Activated CD8-positive, alpha-beta T cell treated with anti-CD3 and anti-CD28 coated beads, Interleukin-2, amount 10 ng/mL, durations not matched to agents 7 days and 5 days (primary cell): ENCODE measurements at regions not wholly inside any gene's neighbourhood (a gene's known extent, or its start where the extent isn't known, plus 50 kb on each side); places are given as distances from the start of the nearest gene placed in this dataset.

ENCODE experiments used
- ATAC-seq: fragments of 150-1000 bp; cut with Tn5 transposase; one replicate; pipeline ENCODE4 v1.10.0; 2021; ENCODE audit warnings: moderate library complexity
- CTCF ChIA-PET: fragments of 350-600 bp; sonication (Branson Sonifier 250); formaldehyde crosslinking; loops from one replicate; lab custom pipeline; 2021; ENCODE audit warnings: antibody characterized with exemption; lab: Charles Lee
- POLR2A ChIA-PET: fragments of 350-600 bp; sonication (Branson Sonifier 250); formaldehyde crosslinking; loops from one replicate; lab custom pipeline; 2021; ENCODE audit warnings: antibody characterized with exemption; lab: Charles Lee
- DNase-seq: peaks from one replicate; pipeline ENCODE4 v3.0.0-alpha.2; 2020
- H3K27ac Mint-ChIP-seq: one replicate; pipeline ENCODE4 v1.8.0; 2021; ENCODE audit warnings: mild to moderate bottlenecking, mixed read lengths
- H3K27me3 Mint-ChIP-seq: one replicate; pipeline ENCODE4 v1.8.0; 2021; ENCODE audit warnings: low read depth, mixed read lengths
- H3K36me3 Mint-ChIP-seq: one replicate; pipeline ENCODE4 v1.8.0; 2021; ENCODE audit warnings: low read depth, mixed read lengths
- H3K4me1 Mint-ChIP-seq: one replicate; pipeline ENCODE4 v1.8.0; 2021; ENCODE audit warnings: low read depth, mixed read lengths
- H3K4me3 Mint-ChIP-seq: one replicate; pipeline ENCODE4 v1.8.0; 2021; ENCODE audit warnings: mild to moderate bottlenecking, mixed read lengths
- H3K9me3 Mint-ChIP-seq: one replicate; pipeline ENCODE4 v1.8.0; 2022; ENCODE audit warnings: mixed read lengths; ENCODE audit not compliant: insufficient read depth

DNA sequence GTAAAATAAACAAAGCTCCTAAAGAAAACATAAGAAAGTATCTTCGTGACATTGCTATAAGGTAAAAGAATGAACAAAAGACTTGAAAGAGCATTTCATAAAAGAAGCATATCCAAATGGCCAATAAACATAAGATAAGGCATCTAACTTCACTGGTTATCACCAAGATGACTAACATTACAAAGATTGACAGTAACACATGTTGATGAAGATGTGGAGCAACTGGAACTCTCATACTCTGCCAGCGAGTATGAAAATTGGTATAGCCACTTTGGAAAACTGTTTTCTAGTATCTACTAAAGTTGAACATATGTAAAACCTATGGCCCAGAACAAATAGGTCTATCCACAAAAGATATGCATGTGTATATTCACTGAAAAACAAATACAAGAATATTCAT lies 150.5 kb downstream of the SNX18 start:
- Mint-ChIP-seq H3K9me3 (peaks cover 13% of the 10 kb centered on the region), H3K27ac (no peak overlapping the region), H3K36me3 (peaks cover 26% of the 10 kb centered on the region), H3K4me3 (no peak overlapping the region), H3K27me3 (no peaks in the 10 kb centered on the region), H3K4me1 (peaks cover 46% of the 10 kb centered on the region)
- DNase-seq (no peak), ATAC-seq (no peak)
- CTCF ChIA-PET = no interaction called here
- POLR2A ChIA-PET = no interaction called here

DNA sequence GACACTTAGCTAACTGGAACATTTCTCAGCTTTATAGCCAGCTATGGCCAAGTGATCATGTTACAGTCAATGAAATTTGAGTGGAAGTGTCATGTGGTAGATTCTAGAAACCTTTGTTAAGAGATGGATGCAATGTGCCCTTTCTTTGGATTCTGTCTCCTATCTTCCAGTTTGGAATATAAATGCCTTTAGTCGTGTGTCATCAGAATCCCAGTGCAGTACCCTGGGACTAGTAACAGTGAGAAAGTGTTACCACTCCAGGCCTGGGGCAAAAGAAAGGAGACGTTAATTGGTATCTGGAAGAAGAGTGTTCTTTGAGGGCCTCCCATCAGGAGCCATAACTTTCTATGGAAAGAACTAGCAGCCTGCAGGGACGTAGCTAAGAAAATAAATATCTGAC lies 149.6 kb downstream of the SNX18 start:
- no peak for DNase-seq
- ChIA-PET POLR2A (no interaction called here), CTCF (no interaction called here)
- Mint-ChIP-seq H3K4me1 (peaks cover 42% of the 10 kb centered on the region), H3K27ac (no peak overlapping the region), H3K4me3 (no peak overlapping the region), H3K36me3 (peaks cover 18% of the 10 kb centered on the region), H3K27me3 (no peaks in the 10 kb centered on the region), H3K9me3 (peaks cover 9% of the 10 kb centered on the region)
- ATAC-seq = no peak

DNA sequence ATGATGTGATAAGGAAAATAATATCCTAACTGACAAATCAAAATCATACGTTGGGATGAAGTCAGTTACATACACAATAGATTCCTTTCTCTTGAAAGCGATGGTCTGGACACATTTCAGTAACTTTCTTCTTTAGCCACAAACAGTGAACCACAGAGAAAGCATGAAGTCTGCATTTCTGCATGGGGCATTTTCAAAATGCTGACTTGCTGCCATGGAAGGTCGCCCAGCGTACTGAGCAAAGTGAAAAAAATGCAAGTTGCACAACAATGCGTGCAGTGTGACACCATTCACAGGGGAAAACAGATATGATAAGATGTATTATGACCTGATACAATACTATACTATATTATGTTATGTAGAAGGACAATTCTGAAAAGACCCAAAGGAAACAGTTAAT lies 146.3 kb downstream of the SNX18 start:
- H3K27me3 Mint-ChIP-seq = no peaks in the 10 kb centered on the region
- H3K27ac Mint-ChIP-seq = no peak overlapping the region
- H3K4me1 Mint-ChIP-seq = peaks cover 15% of the 10 kb centered on the region
- POLR2A ChIA-PET = no interaction called here
- DNase-seq (no peak), ATAC-seq (no peak)
- H3K36me3 Mint-ChIP-seq = peaks cover 11% of the 10 kb centered on the region
- H3K4me3 Mint-ChIP-seq = no peak overlapping the region
- CTCF ChIA-PET = no interaction called here
- no peaks in the 10 kb centered on the region for H3K9me3 Mint-ChIP-seq

- Mint-ChIP-seq H3K4me3 (no peak overlapping the region), H3K9me3 (no peaks in the 10 kb centered on the region), H3K27ac (no peak overlapping the region), H3K4me1 (peaks cover 13% of the 10 kb centered on the region), H3K27me3 (no peaks in the 10 kb centered on the region), H3K36me3 (no peaks in the 10 kb centered on the region)
- CTCF ChIA-PET = no interaction called here
- ATAC-seq (no peak), DNase-seq (no peak)
- POLR2A ChIA-PET = no interaction called here
Measured at GRCh38 chr5:54661111-54661510, 143.6 kb downstream of the SNX18 start.

DNA sequence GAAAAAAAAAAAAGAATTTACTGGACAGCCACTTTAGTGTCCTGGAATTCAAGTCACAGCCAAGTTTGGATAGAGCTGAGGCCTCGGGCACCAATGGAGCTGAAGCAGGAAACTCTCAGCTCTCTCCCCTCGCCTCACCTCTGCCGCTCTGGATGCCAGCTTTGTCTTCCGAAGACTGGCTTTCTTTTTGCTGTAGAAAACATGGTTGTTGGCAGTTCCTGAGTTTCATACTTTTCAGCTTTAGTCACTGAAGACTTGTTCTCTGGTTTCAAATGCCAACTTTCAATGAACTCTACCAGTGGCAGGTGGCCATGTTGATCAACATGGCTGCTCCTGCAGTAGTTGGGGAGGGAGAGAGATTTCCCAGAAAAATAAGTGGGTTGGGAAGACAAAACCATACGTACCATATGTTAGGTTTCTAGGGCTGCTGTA lies 142.2 kb downstream of the SNX18 start:
- Mint-ChIP-seq H3K27ac (no peak overlapping the region), H3K36me3 (no peaks in the 10 kb centered on the region), H3K4me1 (peaks cover 15% of the 10 kb centered on the region), H3K4me3 (no peak overlapping the region), H3K9me3 (no peaks in the 10 kb centered on the region), H3K27me3 (no peaks in the 10 kb centered on the region)
- ATAC-seq (no peak), DNase-seq (no peak)
- ChIA-PET CTCF (interaction anchor here (1.0 to 1.4 kb wide), 3 partner anchors 10 to 175 kb away, joined by 3 to 7 read pairs (median 3); no protein-coding TSS in a partner anchor), POLR2A (no interaction called here)

DNA sequence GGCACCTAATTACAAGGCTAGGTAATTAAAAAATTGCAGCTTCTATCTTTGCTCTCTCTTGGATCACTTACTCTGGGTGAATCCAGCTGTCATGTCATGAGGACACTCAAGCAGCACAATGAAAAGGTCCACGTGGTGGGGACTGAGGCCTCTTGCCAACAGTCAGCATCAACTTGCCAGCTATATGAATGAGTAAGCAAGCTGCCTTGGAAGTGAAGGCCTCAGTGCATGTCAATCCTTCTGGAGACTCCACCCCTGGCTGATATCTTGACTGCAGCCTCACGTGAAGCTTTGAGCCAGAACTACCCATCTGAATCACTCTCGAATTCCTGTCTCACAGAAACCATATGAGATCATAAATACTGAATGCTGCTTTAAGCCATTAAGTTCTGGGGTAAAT lies 140.5 kb downstream of the SNX18 start:
- Mint-ChIP-seq H3K27ac (no peak overlapping the region), H3K27me3 (no peaks in the 10 kb centered on the region), H3K9me3 (no peaks in the 10 kb centered on the region), H3K36me3 (no peaks in the 10 kb centered on the region), H3K4me3 (no peak overlapping the region), H3K4me1 (peaks cover 24% of the 10 kb centered on the region)
- no peak for DNase-seq
- no peak for ATAC-seq
- ChIA-PET CTCF (interaction anchor here (1.1 kb wide), 1 partner anchor 187 kb away, joined by 4 read pairs; no protein-coding TSS in a partner anchor), POLR2A (no interaction called here)

DNA sequence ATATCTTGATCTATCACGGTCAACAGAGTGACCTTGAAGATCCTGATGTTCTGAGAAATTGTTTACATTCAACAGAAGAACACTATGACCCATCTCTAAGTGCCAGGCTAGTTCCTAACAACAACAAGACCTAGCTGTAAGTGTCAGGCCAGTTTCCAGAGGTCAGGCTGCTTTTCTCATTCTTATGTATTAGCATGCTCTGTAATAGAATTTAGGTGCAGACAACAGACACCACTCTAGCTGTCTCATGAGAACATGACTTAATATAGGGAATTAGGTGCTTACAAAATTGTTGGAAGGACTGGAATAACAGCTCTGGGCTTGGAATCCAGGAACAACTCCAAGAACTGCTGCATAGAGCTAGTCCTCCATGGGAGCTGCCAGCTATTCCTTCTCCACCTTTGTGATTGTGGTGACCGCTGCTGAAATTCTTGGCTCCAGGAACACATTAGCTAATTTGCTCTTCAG lies 138.7 kb downstream of the SNX18 start:
- Mint-ChIP-seq H3K9me3 (no peaks in the 10 kb centered on the region), H3K36me3 (no peaks in the 10 kb centered on the region), H3K4me1 (peaks cover 18% of the 10 kb centered on the region), H3K4me3 (no peak overlapping the region), H3K27ac (no peak overlapping the region), H3K27me3 (no peaks in the 10 kb centered on the region)
- DNase-seq (no peak), ATAC-seq (no peak)
- CTCF ChIA-PET = interaction anchor here (1.2 kb wide), 1 partner anchor 18 kb away, joined by 3 read pairs; no protein-coding TSS in a partner anchor
- POLR2A ChIA-PET = no interaction called here

- CTCF ChIA-PET = interaction anchor here (1.2 kb wide), 1 partner anchor 18 kb away, joined by 3 read pairs; no protein-coding TSS in a partner anchor
Measured at GRCh38 chr5:54655761-54656160, 138.2 kb downstream of the SNX18 start.

GRCh38 chr5:54655266-54655665 lies 137.7 kb downstream of the SNX18 start:
- no peak for DNase-seq
- no peak for ATAC-seq
- peaks cover 18% of the 10 kb centered on the region for H3K4me1 Mint-ChIP-seq
- POLR2A ChIA-PET = interaction anchor here (0.7 kb wide), 1 partner anchor 434 kb away, joined by 4 read pairs; no protein-coding TSS in a partner anchor
- no peaks in the 10 kb centered on the region for H3K36me3 Mint-ChIP-seq
- no peaks in the 10 kb centered on the region for H3K9me3 Mint-ChIP-seq
- H3K27ac Mint-ChIP-seq = no peak overlapping the region
- no peak overlapping the region for H3K4me3 Mint-ChIP-seq
- CTCF ChIA-PET = no interaction called here
- no peaks in the 10 kb centered on the region for H3K27me3 Mint-ChIP-seq

More at GRCh38 chr5:54655761-54656160, 138.2 kb downstream of the SNX18 start:
- no peak for DNase-seq
- H3K9me3 Mint-ChIP-seq = no peaks in the 10 kb centered on the region
- peaks cover 18% of the 10 kb centered on the region for H3K4me1 Mint-ChIP-seq
- no peaks in the 10 kb centered on the region for H3K36me3 Mint-ChIP-seq
- no peaks in the 10 kb centered on the region for H3K27me3 Mint-ChIP-seq
- H3K27ac Mint-ChIP-seq = no peak overlapping the region
- H3K4me3 Mint-ChIP-seq = no peak overlapping the region
- no peak for ATAC-seq
- POLR2A ChIA-PET = no interaction called here

DNA sequence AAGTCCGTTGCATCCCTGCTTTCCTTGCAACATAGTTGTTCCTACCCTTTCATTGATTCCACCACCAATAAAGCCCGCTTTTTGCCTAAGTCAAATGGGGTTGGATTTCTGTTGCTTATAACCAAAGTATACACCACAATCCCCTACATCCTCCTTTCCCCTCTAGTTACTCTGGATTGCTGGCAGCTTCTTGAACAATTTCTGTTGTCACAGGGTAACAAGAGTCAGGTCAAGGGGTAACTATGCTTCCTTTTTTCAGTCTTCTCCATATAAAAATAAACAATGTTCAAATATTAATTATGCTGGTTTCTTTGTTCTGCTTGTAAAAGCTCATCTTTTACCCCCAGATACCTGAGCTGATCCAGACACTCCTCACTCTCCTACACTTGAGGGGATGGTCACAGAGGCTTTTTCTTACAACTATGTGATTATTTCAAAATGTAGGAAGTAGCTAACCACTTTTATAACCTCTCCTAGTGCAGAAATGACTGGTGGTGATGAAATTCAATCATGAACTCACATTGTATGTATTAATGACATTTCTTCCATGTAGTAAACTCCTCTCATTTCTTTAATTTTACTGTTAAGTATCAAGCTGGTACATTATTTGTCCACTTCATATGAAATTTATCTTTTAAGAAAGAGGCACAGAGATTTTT lies 136.5 kb downstream of the SNX18 start:
- Mint-ChIP-seq H3K9me3 (no peaks in the 10 kb centered on the region), H3K27me3 (no peaks in the 10 kb centered on the region), H3K4me1 (peaks cover 21% of the 10 kb centered on the region), H3K4me3 (no peak overlapping the region), H3K36me3 (no peaks in the 10 kb centered on the region), H3K27ac (no peak overlapping the region)
- no peak for DNase-seq
- ChIA-PET POLR2A (no interaction called here), CTCF (interaction anchor here (1.0 to 1.2 kb wide), 2 partner anchors 136 to 213 kb away, joined by 3 read pairs; no protein-coding TSS in a partner anchor)
- ATAC-seq = no peak

DNA sequence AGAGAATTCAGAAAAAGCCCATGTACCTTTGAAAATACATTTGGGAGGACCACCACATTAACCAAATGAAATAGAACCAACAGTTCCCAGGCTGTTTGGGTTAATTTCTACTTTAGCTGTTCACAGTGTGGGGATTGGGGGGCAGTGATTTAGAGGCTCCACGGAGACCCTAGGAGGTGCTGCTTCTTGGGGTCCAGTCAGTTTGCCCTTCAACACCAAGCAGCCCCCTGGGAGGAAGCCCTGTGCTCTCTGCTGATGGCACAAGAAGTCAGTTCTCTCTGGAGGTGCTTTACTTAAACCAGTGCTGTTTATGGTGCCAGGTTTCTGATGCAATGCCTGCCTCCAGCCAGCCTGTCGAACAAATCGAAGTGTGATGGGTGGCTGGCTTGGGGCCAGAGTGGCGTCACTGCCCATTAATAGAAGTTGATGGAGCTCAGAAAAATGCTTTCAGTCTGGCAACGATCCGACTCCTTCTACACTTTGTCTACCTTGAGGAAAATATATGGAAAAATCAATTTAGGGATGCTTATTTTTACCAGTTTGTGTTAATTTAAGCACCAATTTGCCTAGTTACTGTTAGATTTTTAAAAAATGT lies 134.0 kb downstream of the SNX18 start:
- no peak overlapping the region for H3K4me3 Mint-ChIP-seq
- no peak for ATAC-seq
- H3K4me1 Mint-ChIP-seq = peaks cover 40% of the 10 kb centered on the region
- peaks cover 12% of the 10 kb centered on the region for H3K36me3 Mint-ChIP-seq
- no peaks in the 10 kb centered on the region for H3K9me3 Mint-ChIP-seq
- DNase-seq = no peak
- no peak overlapping the region for H3K27ac Mint-ChIP-seq
- CTCF ChIA-PET = interaction anchor here (1.3 kb wide), 1 partner anchor 41 kb away, joined by 5 read pairs; no protein-coding TSS in a partner anchor
- H3K27me3 Mint-ChIP-seq = no peaks in the 10 kb centered on the region
- POLR2A ChIA-PET = no interaction called here

GRCh38 chr5:54649041-54649504 lies 131.5 kb downstream of the SNX18 start:
- peaks cover 50% of the 10 kb centered on the region for H3K4me1 Mint-ChIP-seq
- ATAC-seq (no peak), DNase-seq (no peak)
- no peaks in the 10 kb centered on the region for H3K27me3 Mint-ChIP-seq
- H3K27ac Mint-ChIP-seq = no peak overlapping the region
- H3K36me3 Mint-ChIP-seq = peaks cover 17% of the 10 kb centered on the region
- no peaks in the 10 kb centered on the region for H3K9me3 Mint-ChIP-seq
- ChIA-PET CTCF (interaction anchor here (1.0 to 1.3 kb wide), 2 partner anchors 39 to 132 kb away, joined by 3 to 4 read pairs; partner anchors contain the start of gene SNX18), POLR2A (interaction anchor here (0.6 kb wide), 1 partner anchor 1698 kb away, joined by 4 read pairs; no protein-coding TSS in a partner anchor)
- no peak overlapping the region for H3K4me3 Mint-ChIP-seq
